ENCODE measurements at regions not wholly inside any gene's neighbourhood (a gene's known extent, or its start where the extent isn't known, plus 50 kb on each side); places are given as distances from the start of the nearest gene placed in this dataset.

GRCh38 chr1:181179279-181179986, 90.9 kb downstream of the IER5 start:
- H3K9me2 ChIP-seq (ENCODE audit: insufficient read depth): no peaks in the 10 kb centered on the region
- BruUV-seq (replicated peaks): no TSS peak
- no peaks in the 10 kb centered on the region for H4K20me1 ChIP-seq (ENCODE audit: insufficient read depth)
- no peaks in the 10 kb centered on the region for H3K4me1 ChIP-seq (ENCODE audit: control insufficient read depth in 1 of 2, insufficient read depth in 2 of 2, low read length in 2 of 2)
- no peak overlapping the region for H2AFZ ChIP-seq (ENCODE audit: low read depth, low read length, poor library complexity, severe bottlenecking)
- POLR2A ChIA-PET: no interaction called here
- no peaks in the 10 kb centered on the region for H3K36me3 ChIP-seq (ENCODE audit: control insufficient read depth in 1 of 2, insufficient read depth in 2 of 2, low read length in 2 of 2)
- no peak overlapping the region for H3K27ac ChIP-seq (ENCODE audit: low read depth, low read length)
- TF ChIP-seq EGR1 (IDR thresholded peaks at IDR 0.05; ENCODE audit: low read depth): no peak
- TF ChIP-seq YY1 (IDR thresholded peaks at IDR 0.05; ENCODE audit: extremely low read depth, insufficient replicate concordance, low read depth, low read length): no peak
- no peak for TF ChIP-seq ELF1 (IDR thresholded peaks at IDR 0.05; ENCODE audit: borderline replicate concordance, low read depth)
- TF ChIP-seq, protein P1, sequence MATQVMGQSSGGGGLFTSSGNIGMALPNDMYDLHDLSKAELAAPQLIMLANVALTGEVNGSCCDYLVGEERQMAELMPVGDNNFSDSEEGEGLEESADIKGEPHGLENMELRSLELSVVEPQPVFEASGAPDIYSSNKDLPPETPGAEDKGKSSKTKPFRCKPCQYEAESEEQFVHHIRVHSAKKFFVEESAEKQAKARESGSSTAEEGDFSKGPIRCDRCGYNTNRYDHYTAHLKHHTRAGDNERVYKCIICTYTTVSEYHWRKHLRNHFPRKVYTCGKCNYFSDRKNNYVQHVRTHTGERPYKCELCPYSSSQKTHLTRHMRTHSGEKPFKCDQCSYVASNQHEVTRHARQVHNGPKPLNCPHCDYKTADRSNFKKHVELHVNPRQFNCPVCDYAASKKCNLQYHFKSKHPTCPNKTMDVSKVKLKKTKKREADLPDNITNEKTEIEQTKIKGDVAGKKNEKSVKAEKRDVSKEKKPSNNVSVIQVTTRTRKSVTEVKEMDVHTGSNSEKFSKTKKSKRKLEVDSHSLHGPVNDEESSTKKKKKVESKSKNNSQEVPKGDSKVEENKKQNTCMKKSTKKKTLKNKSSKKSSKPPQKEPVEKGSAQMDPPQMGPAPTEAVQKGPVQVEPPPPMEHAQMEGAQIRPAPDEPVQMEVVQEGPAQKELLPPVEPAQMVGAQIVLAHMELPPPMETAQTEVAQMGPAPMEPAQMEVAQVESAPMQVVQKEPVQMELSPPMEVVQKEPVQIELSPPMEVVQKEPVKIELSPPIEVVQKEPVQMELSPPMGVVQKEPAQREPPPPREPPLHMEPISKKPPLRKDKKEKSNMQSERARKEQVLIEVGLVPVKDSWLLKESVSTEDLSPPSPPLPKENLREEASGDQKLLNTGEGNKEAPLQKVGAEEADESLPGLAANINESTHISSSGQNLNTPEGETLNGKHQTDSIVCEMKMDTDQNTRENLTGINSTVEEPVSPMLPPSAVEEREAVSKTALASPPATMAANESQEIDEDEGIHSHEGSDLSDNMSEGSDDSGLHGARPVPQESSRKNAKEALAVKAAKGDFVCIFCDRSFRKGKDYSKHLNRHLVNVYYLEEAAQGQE (IDR thresholded peaks at IDR 0.05; ENCODE audit: low read depth): no peak
- no peak for TF ChIP-seq EZH2phosphoT487 (IDR thresholded peaks at IDR 0.05; ENCODE audit: borderline replicate concordance)
- no peak for TF ChIP-seq TCF7L2 (IDR thresholded peaks at IDR 0.05; ENCODE audit: borderline replicate concordance, extremely low read depth, insufficient read depth, insufficient read length)
- no peak for TF ChIP-seq POLR2AphosphoS5 (IDR thresholded peaks at IDR 0.05; ENCODE audit: low read depth, low read length)
- no peak for TF ChIP-seq CBX3 (IDR thresholded peaks at IDR 0.05; ENCODE audit: low read depth)
- no peak for TF ChIP-seq SIN3A (IDR thresholded peaks at IDR 0.05; ENCODE audit: low read depth)
- TF ChIP-seq SP1 (IDR thresholded peaks at IDR 0.05; ENCODE audit: low read depth): no peak
- TF ChIP-seq RAD21 (IDR thresholded peaks at IDR 0.05; ENCODE audit: low read depth): no peak
- TF ChIP-seq, protein P2, sequence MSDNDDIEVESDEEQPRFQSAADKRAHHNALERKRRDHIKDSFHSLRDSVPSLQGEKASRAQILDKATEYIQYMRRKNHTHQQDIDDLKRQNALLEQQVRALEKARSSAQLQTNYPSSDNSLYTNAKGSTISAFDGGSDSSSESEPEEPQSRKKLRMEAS (IDR thresholded peaks at IDR 0.05): no peak
- no peak for TF ChIP-seq JUND (IDR thresholded peaks at IDR 0.05)
- TF ChIP-seq ZFX (IDR thresholded peaks at IDR 0.05): no peak
- TF ChIP-seq CEBPB (IDR thresholded peaks at IDR 0.05; ENCODE audit: low read depth): no peak
- no peak for TF ChIP-seq ZNF274 (IDR thresholded peaks at IDR 0.05; ENCODE audit: low read depth, low read length)
- TF ChIP-seq CTCF (IDR thresholded peaks at IDR 0.05 in 2 of 3, conservative IDR thresholded peaks at IDR 0.05 in 1 of 3; ENCODE audit: borderline replicate concordance in 1 of 3, insufficient read depth in 1 of 3, low read depth in 2 of 3, low read length in 2 of 3): no peak
- TF ChIP-seq FOSL1 (IDR thresholded peaks at IDR 0.05; ENCODE audit: low read depth): no peak
- H3K4me2 ChIP-seq (ENCODE audit: low read length): no peak overlapping the region
- RAD21 ChIA-PET (ENCODE audit: low non-redundant PET in 1 of 2, low total read pairs in 2 of 2, uncharacterized antibody in 2 of 2, unreplicated experiment in 2 of 2): no interaction called here
- CTCF ChIA-PET: no interaction called here
- ATAC-seq (no peak), DNase-seq (ENCODE audit: low read depth, low spot score) (no peak)
- intact Hi-C loops (cut with micrococcal nuclease): no loop called here
- H3K27me3 ChIP-seq (ENCODE audit: insufficient read depth, low read length): peaks cover 10% of the 10 kb centered on the region; the same call in 1 of the 2 replicates
- no peaks in the 10 kb centered on the region for H3K9me3 ChIP-seq (ENCODE audit: control insufficient read depth in 1 of 2, insufficient read depth in 1 of 2, low read depth in 1 of 2, low read length in 2 of 2)
- H3K4me3 ChIP-seq (replicated peaks in 1 of 2; ENCODE audit: low read depth in 1 of 2, low read length in 2 of 2): no peak overlapping the region
- H3K9ac ChIP-seq (ENCODE audit: low read length): no peak overlapping the region
- H3K79me2 ChIP-seq (ENCODE audit: insufficient read depth, low read length): no peaks in the 10 kb centered on the region
